PC-9 (cell line): ENCODE measurements at regions not wholly inside any gene's neighbourhood (a gene's known extent, or its start where the extent isn't known, plus 50 kb on each side); places are given as distances from the start of the nearest gene placed in this dataset.

Experiments used
- CTCF ChIP-seq: fragments of 200-600 bp; sonication (generic); conservative IDR thresholded peaks from 2 replicates; pipeline ENCODE4 v1.6.1; 2017; ENCODE audit warnings: mixed run types, antibody characterized with exemption, mild to moderate bottlenecking, moderate library complexity
- EZH2 ChIP-seq: fragments of 200-600 bp; sonication (generic); IDR thresholded peaks from 2 replicates; pipeline ENCODE4 v1.8.0; 2017; ENCODE audit warnings: antibody characterized with exemption, low read depth

- TF ChIP-seq CTCF (no peak), EZH2 (no peak)
These were observed 71.7 kb upstream of the CHORDC1 start for GRCh38 chr11:90294526-90294925.
